ENCODE measurements at regions not wholly inside any gene's neighbourhood (a gene's known extent, or its start where the extent isn't known, plus 50 kb on each side); places are given as distances from the start of the nearest gene placed in this dataset.

DNA sequence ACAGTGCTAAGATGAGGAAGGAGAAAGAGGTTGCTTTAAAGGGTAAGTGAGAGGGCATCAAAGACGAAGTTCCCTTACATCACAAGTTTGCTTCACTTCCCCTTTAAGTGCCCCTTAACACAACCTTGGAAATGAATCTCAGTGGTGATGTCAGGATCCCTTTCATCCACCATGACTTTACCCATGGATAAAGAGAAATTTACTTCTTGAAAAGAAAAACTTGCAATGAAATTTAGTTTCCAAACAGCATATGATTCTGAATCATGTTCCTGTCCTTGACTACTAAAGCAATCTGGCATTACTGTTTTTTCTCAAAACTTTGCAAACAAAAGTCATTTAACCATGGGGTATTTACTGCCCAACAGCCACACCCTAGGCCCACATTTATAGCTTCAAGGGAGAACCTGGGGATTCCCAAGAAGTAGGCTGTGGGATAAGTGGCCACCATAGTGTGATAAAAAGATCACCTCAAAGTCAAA lies 135.9 kb downstream of the ITGB8 start:
- Histone ChIP-seq H3K9ac (ENCODE audit: insufficient read length, low read depth) (no peak overlapping the region), H3K4me3 (ENCODE audit: insufficient read length, low read depth) (no peak overlapping the region), H3K27me3 (ENCODE audit: insufficient read depth, insufficient read length) (no peaks in the 10 kb centered on the region), H3K4me1 (ENCODE audit: insufficient read depth, insufficient read length) (no peaks in the 10 kb centered on the region), H3K36me3 (ENCODE audit: insufficient read depth, insufficient read length, low read length) (no peaks in the 10 kb centered on the region), H3K9me3 (ENCODE audit: insufficient read depth, low read length) (no peaks in the 10 kb centered on the region)
- TF ChIP-seq ZNF274 (IDR thresholded peaks at IDR 0.05; ENCODE audit: low read depth, low read length) (no peak), YY1 (IDR thresholded peaks at IDR 0.05; ENCODE audit: insufficient read depth, insufficient read length) (no peak), SUZ12 (IDR thresholded peaks at IDR 0.05; ENCODE audit: extremely low read depth, insufficient read depth, insufficient read length) (no peak)
- no peak for DNase-seq (ENCODE audit: low read depth, low spot score)

DNA sequence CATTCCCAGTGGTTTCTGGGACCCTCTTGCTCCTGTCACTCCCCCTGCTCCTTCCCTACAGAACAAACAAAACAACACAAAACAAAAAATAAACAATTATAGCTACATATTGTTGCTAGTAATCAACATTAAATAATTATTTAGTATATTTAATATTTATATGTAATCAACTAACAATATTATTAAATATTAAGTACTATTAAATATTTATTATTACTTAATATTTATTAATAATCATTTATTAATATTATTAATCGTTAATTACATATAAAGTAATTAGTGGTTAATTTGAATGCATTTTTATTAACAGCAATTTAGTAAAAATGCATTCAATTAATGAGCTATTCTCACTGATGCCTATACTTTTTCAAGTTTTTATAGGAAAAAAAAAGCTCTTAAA lies 139.4 kb downstream of the ITGB8 start:
- Histone ChIP-seq H3K27me3 (ENCODE audit: insufficient read depth, insufficient read length) (no peaks in the 10 kb centered on the region), H3K36me3 (ENCODE audit: insufficient read depth, insufficient read length, low read length) (no peaks in the 10 kb centered on the region), H3K9ac (ENCODE audit: insufficient read length, low read depth) (no peak overlapping the region), H3K9me3 (ENCODE audit: insufficient read depth, low read length) (no peaks in the 10 kb centered on the region), H3K4me1 (ENCODE audit: insufficient read depth, insufficient read length) (no peaks in the 10 kb centered on the region), H3K4me3 (ENCODE audit: insufficient read length, low read depth) (no peak overlapping the region)
- TF ChIP-seq ZNF274 (IDR thresholded peaks at IDR 0.05; ENCODE audit: low read depth, low read length), result no peak
- no peak for TF ChIP-seq YY1 (IDR thresholded peaks at IDR 0.05; ENCODE audit: insufficient read depth, insufficient read length)
- TF ChIP-seq SUZ12 (IDR thresholded peaks at IDR 0.05; ENCODE audit: extremely low read depth, insufficient read depth, insufficient read length), result no peak
- DNase-seq (ENCODE audit: low read depth, low spot score), result no peak

DNA sequence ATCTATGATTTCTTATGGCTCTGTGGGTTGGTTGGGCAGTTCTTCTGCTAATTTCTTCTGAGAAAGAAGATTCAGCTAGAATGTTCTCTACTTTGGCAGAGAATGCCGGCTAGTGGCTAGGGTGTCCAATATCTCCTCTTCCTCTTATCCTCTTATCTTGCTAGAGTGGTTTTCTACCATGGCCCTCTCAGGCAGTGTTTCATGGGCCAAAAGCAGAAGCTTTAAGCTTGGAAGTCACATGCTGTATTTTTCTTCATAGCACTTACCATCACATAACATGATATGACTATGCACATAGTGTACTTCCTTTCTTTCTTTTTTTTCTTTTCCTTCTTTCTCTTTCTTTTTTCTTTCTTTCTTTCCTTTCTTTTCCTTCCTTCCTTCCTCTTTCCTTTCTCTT lies 140.0 kb downstream of the ITGB8 start:
- no peak for TF ChIP-seq SUZ12 (IDR thresholded peaks at IDR 0.05; ENCODE audit: extremely low read depth, insufficient read depth, insufficient read length)
- TF ChIP-seq ZNF274 (IDR thresholded peaks at IDR 0.05; ENCODE audit: low read depth, low read length), result no peak
- no peak for TF ChIP-seq YY1 (IDR thresholded peaks at IDR 0.05; ENCODE audit: insufficient read depth, insufficient read length)
- Histone ChIP-seq H3K36me3 (ENCODE audit: insufficient read depth, insufficient read length, low read length) (no peaks in the 10 kb centered on the region), H3K27me3 (ENCODE audit: insufficient read depth, insufficient read length) (no peaks in the 10 kb centered on the region), H3K9me3 (ENCODE audit: insufficient read depth, low read length) (no peaks in the 10 kb centered on the region), H3K9ac (ENCODE audit: insufficient read length, low read depth) (no peak overlapping the region), H3K4me3 (ENCODE audit: insufficient read length, low read depth) (no peak overlapping the region), H3K4me1 (ENCODE audit: insufficient read depth, insufficient read length) (no peaks in the 10 kb centered on the region)
- no peak for DNase-seq (ENCODE audit: low read depth, low spot score)

DNA sequence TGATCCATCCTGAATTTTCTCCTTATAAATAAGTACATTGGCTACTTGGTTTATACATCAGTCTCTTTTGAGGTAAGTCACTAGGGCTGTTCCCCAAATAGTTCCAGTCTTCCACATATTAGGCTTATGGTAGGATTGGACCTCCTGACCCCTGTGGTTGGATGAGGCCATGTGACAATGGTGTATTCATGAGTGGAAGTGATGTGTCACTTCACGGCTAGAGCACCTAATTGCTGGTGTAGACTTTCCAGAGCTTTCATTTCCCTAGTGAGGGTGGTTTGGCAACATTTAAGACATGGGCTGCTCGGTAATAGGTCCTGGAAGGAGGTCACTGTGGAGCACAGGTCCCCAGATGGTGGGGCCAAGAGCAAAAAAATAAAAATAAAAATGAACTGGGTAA lies 141.2 kb upstream of the ABCB5 start:
- DNase-seq (ENCODE audit: low read depth, low spot score), result no peak
- no peak overlapping the region for H3K9ac ChIP-seq (ENCODE audit: insufficient read length, low read depth)
- no peak for TF ChIP-seq YY1 (IDR thresholded peaks at IDR 0.05; ENCODE audit: insufficient read depth, insufficient read length)
- TF ChIP-seq SUZ12 (IDR thresholded peaks at IDR 0.05; ENCODE audit: extremely low read depth, insufficient read depth, insufficient read length), result no peak
- TF ChIP-seq ZNF274 (IDR thresholded peaks at IDR 0.05; ENCODE audit: low read depth, low read length), result no peak
- H3K4me1 ChIP-seq (ENCODE audit: insufficient read depth, insufficient read length), result no peaks in the 10 kb centered on the region
- no peaks in the 10 kb centered on the region for H3K9me3 ChIP-seq (ENCODE audit: insufficient read depth, low read length)
- H3K36me3 ChIP-seq (ENCODE audit: insufficient read depth, insufficient read length, low read length), result no peaks in the 10 kb centered on the region
- H3K27me3 ChIP-seq (ENCODE audit: insufficient read depth, insufficient read length), result no peaks in the 10 kb centered on the region
- no peak overlapping the region for H3K4me3 ChIP-seq (ENCODE audit: insufficient read length, low read depth)

DNA sequence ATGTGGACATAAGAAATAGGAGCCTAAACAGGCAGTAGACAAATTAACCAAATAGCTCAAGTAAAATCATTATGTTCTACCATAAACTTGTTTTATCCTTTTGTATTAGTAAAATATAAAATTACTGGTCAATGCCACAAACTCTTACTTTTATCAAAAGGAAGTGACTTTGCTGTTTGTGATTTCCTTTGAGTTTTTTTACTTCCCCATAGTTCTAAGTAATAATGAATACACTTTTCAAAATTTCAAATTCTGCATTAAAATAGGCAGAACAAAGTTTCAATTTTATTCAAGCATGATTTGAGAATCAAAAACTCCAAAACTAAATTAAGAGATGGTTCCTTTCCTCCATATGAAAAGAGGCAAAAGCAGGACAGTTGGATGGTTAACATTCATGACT lies 139.7 kb upstream of the ABCB5 start:
- Histone ChIP-seq H3K9me3 (ENCODE audit: insufficient read depth, low read length) (no peaks in the 10 kb centered on the region; the same call in 1 of the 2 replicates), H3K4me3 (ENCODE audit: insufficient read length, low read depth) (no peak overlapping the region), H3K27me3 (ENCODE audit: insufficient read depth, insufficient read length) (no peaks in the 10 kb centered on the region), H3K4me1 (ENCODE audit: insufficient read depth, insufficient read length) (no peaks in the 10 kb centered on the region), H3K36me3 (ENCODE audit: insufficient read depth, insufficient read length, low read length) (no peaks in the 10 kb centered on the region), H3K9ac (ENCODE audit: insufficient read length, low read depth) (no peak overlapping the region)
- TF ChIP-seq YY1 (IDR thresholded peaks at IDR 0.05; ENCODE audit: insufficient read depth, insufficient read length), result no peak
- TF ChIP-seq ZNF274 (IDR thresholded peaks at IDR 0.05; ENCODE audit: low read depth, low read length), result no peak
- TF ChIP-seq SUZ12 (IDR thresholded peaks at IDR 0.05; ENCODE audit: extremely low read depth, insufficient read depth, insufficient read length), result no peak
- no peak for DNase-seq (ENCODE audit: low read depth, low spot score)

DNA sequence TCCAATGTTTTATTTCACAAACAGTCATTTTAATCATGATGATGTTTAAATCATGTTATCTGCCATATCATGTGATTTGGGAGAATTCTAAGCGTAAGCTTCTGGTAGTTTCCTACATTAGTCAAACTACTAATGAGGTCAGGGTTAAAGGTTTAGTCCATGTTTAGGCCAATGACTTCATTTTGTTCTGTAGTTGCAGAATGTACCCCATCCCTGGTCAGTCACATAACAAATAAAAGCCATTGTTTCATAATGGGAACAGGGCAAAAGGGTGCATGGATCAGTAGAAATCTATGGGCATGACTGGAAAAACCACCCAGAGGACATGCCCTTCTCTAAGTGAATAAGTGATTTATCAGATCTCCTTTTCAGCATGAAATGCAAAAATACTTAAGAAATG lies 138.4 kb upstream of the ABCB5 start:
- H3K9me3 ChIP-seq (ENCODE audit: insufficient read depth, low read length), result no peaks in the 10 kb centered on the region; the same call in 1 of the 2 replicates
- DNase-seq (ENCODE audit: low read depth, low spot score), result no peak
- TF ChIP-seq ZNF274 (IDR thresholded peaks at IDR 0.05; ENCODE audit: low read depth, low read length), result no peak
- H3K36me3 ChIP-seq (ENCODE audit: insufficient read depth, insufficient read length, low read length), result no peaks in the 10 kb centered on the region
- H3K9ac ChIP-seq (ENCODE audit: insufficient read length, low read depth), result no peak overlapping the region
- no peaks in the 10 kb centered on the region for H3K4me1 ChIP-seq (ENCODE audit: insufficient read depth, insufficient read length)
- H3K4me3 ChIP-seq (ENCODE audit: insufficient read length, low read depth), result no peak overlapping the region
- H3K27me3 ChIP-seq (ENCODE audit: insufficient read depth, insufficient read length), result no peaks in the 10 kb centered on the region

DNA sequence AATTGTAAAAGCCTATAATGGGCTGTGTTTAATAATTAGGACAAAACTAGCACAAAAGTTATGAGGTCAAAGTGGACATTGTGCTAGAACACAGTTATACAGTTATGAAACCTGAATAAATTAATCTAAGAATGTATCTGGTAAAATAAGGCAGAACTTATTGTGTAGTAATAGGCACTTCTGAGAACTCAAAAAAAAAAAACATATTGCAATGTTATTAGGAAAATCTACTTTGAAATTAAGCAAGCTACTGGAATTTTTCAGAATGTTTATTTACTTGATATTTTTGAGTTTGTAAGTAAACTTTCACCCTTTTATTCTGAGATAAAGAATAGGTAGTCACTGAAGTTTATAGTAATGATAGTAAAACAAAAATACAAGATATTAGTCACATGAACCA lies 135.8 kb upstream of the ABCB5 start:
- TF ChIP-seq YY1 (IDR thresholded peaks at IDR 0.05; ENCODE audit: insufficient read depth, insufficient read length) (no peak), SUZ12 (IDR thresholded peaks at IDR 0.05; ENCODE audit: extremely low read depth, insufficient read depth, insufficient read length) (no peak), ZNF274 (IDR thresholded peaks at IDR 0.05; ENCODE audit: low read depth, low read length) (no peak)
- Histone ChIP-seq H3K9ac (ENCODE audit: insufficient read length, low read depth) (no peak overlapping the region), H3K36me3 (ENCODE audit: insufficient read depth, insufficient read length, low read length) (no peaks in the 10 kb centered on the region), H3K4me1 (ENCODE audit: insufficient read depth, insufficient read length) (no peaks in the 10 kb centered on the region), H3K9me3 (ENCODE audit: insufficient read depth, low read length) (no peaks in the 10 kb centered on the region; the same call in 1 of the 2 replicates), H3K4me3 (ENCODE audit: insufficient read length, low read depth) (no peak overlapping the region), H3K27me3 (ENCODE audit: insufficient read depth, insufficient read length) (no peaks in the 10 kb centered on the region)
- no peak for DNase-seq (ENCODE audit: low read depth, low spot score)

DNA sequence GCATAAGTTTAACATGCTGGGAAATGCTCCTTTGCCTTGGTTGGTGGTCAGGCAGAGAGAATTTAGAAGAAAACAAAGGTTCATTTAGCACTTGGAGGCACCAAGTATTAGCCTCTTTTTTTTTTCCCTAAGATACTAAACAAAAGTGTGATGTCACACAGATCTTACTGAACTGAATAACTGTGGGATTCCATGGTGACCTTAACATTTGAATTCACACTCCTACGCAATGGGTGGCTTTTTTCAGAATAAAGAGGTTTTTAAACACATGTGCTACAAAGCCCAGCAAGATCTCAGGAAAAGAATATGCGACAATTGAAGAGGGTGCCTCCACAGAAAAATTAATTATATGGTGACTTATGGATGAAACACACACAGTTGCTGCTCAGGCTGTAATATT lies 133.4 kb upstream of the ABCB5 start:
- H3K9me3 ChIP-seq (ENCODE audit: insufficient read depth, low read length), result peaks cover 5% of the 10 kb centered on the region
- no peaks in the 10 kb centered on the region for H3K4me1 ChIP-seq (ENCODE audit: insufficient read depth, insufficient read length)
- no peak for DNase-seq (ENCODE audit: low read depth, low spot score)
- no peak overlapping the region for H3K4me3 ChIP-seq (ENCODE audit: insufficient read length, low read depth)
- no peaks in the 10 kb centered on the region for H3K36me3 ChIP-seq (ENCODE audit: insufficient read depth, insufficient read length, low read length)
- no peaks in the 10 kb centered on the region for H3K27me3 ChIP-seq (ENCODE audit: insufficient read depth, insufficient read length)
- no peak overlapping the region for H3K9ac ChIP-seq (ENCODE audit: insufficient read length, low read depth)
- no peak for TF ChIP-seq SUZ12 (IDR thresholded peaks at IDR 0.05; ENCODE audit: extremely low read depth, insufficient read depth, insufficient read length)
